Bronchial epithelial cell (primary cell): ENCODE measurements at regions not wholly inside any gene's neighbourhood (a gene's known extent, or its start where the extent isn't known, plus 50 kb on each side); places are given as distances from the start of the nearest gene placed in this dataset.

Source experiments
- DNase-seq: peaks from one replicate; pipeline ENCODE4 v3.0.0-alpha.2; 2010; ENCODE audit warnings: low read depth
- FAIRE-seq: peaks from 2 replicates; lab custom pipeline; 2011; peaks lifted over from hg19 to GRCh38; lab: Jason Lieb, UNC
- H3K27me3 ChIP-seq: 2 replicates; pipeline ENCODE4 v1.5.1; 2011; ENCODE audit warnings: low read length; ENCODE audit not compliant: control insufficient read depth, insufficient read depth
- H3K36me3 ChIP-seq: 2 replicates; pipeline ENCODE4 v1.5.1; 2011; ENCODE audit warnings: low read length; ENCODE audit not compliant: control insufficient read depth, insufficient read depth
- H3K4me3 ChIP-seq: 2 replicates; pipeline ENCODE4 v1.5.1; 2011; ENCODE audit warnings: mild to moderate bottlenecking, low read depth, low read length, control low read depth
- TF ChIP-seq, protein P1 (sequence below): IDR thresholded peaks from 2 replicates; pipeline ENCODE4 v1.5.1; 2011; ENCODE audit warnings: mild to moderate bottlenecking, moderate library complexity, low read length, control low read depth, inconsistent platforms; ENCODE audit not compliant: insufficient read depth, severe bottlenecking

DNA sequence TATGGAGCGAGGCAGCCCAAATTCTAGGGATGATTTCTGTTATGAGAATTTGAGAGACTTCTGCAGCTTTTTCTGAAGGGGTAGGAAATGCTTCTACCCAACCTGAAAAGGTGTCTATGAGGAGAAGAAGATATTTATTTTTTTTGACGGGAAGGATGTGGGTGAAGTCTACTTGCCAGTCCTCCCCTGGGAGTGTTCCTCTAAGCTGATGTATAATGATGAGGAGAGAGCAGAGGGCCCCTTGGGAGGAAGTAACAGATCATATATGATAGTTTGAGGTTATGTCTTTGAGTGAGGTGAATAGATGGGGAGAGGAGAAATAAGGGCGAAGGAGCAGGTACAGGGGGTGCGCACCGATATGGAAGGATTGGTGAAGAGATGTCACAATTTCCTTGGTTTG, 910.6 kb upstream of the SLITRK5 start:
- FAIRE-seq: no peak
- no peak overlapping the region for H3K4me3 ChIP-seq

DNA sequence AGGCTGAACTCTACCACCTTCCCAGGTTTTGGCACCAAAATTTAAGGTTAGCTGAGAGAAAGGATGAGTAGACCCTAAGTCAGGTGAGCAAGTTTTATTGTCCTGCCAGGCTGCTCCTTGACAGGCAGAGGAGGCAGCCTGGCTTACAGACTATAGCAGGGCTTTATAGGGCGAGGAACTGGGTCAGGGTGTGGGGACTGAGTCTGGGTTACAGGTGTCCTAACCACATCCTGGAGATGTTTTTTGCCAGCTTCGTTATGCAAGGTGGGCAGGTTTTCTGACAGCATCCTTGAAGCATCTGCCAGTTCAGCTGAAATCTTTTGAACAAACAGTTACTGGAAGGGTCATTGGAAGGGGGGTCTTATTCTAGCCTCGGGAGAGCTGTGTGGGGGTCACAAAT, 905.7 kb upstream of the SLITRK5 start:
- FAIRE-seq: no peak
- Histone ChIP-seq H3K27me3 (no peaks in the 10 kb centered on the region), H3K4me3 (no peak overlapping the region), H3K36me3 (no peaks in the 10 kb centered on the region)
- TF ChIP-seq, protein P1, sequence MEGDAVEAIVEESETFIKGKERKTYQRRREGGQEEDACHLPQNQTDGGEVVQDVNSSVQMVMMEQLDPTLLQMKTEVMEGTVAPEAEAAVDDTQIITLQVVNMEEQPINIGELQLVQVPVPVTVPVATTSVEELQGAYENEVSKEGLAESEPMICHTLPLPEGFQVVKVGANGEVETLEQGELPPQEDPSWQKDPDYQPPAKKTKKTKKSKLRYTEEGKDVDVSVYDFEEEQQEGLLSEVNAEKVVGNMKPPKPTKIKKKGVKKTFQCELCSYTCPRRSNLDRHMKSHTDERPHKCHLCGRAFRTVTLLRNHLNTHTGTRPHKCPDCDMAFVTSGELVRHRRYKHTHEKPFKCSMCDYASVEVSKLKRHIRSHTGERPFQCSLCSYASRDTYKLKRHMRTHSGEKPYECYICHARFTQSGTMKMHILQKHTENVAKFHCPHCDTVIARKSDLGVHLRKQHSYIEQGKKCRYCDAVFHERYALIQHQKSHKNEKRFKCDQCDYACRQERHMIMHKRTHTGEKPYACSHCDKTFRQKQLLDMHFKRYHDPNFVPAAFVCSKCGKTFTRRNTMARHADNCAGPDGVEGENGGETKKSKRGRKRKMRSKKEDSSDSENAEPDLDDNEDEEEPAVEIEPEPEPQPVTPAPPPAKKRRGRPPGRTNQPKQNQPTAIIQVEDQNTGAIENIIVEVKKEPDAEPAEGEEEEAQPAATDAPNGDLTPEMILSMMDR: no peak
- DNase-seq: no peak

More for the DNA sequence above, 910.6 kb upstream of the SLITRK5 start:
- no peaks in the 10 kb centered on the region for H3K36me3 ChIP-seq
- no peaks in the 10 kb centered on the region for H3K27me3 ChIP-seq
- TF ChIP-seq, protein P1: no peak
- DNase-seq: no peak

DNA sequence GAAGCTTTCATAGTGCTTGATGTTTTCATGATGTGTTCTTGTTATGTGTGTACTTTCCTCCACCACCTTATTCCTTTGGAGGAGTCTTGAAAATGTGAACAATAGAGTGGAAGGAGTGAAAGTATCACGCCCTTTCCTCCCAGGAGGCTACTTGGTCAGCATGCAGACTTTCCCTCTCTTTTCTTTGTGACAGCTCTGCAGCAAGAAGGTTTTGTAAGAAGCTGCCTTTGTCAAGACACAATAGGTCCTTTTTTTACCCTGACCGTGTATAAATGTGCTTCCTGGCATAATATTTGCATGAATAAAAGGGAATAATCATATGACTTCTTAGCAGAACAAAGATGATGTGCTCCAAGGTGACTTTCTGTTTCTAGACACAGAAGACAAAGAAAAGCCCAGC, 882.6 kb upstream of the SLITRK5 start:
- FAIRE-seq: no peak
- no peaks in the 10 kb centered on the region for H3K36me3 ChIP-seq
- no peak overlapping the region for H3K4me3 ChIP-seq
- no peak for DNase-seq
- no peaks in the 10 kb centered on the region for H3K27me3 ChIP-seq
- TF ChIP-seq, protein P1: no peak

DNA sequence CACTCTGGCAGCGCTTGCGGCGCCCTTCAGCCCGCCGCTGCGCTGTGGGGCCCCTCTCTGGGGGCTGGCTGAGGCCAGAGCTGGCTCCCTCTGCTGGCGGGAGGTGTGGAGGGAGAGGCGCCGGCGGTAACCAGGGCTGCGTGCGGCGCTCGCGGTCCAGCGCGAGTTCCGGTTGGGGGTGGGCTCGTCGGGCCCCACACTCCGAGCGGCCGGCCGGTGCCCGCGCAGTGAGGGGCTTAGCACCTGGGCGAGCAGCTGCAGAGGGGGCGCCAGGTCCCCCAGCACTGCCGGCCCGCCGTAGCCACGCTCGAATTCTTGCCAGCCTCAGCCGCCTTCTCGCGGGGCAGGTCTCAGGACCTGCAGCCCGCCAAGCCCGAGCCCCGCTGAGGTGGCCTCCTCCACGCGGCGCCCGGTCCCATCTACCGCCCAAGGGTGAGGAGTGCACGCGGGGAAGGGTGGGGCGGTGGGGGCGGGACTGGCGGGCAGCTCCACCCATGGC, 879.0 kb upstream of the SLITRK5 start:
- no peaks in the 10 kb centered on the region for H3K27me3 ChIP-seq
- H3K4me3 ChIP-seq: no peak overlapping the region
- FAIRE-seq (no peak), DNase-seq (no peak)
- TF ChIP-seq, protein P1: no peak
- H3K36me3 ChIP-seq: no peaks in the 10 kb centered on the region

DNA sequence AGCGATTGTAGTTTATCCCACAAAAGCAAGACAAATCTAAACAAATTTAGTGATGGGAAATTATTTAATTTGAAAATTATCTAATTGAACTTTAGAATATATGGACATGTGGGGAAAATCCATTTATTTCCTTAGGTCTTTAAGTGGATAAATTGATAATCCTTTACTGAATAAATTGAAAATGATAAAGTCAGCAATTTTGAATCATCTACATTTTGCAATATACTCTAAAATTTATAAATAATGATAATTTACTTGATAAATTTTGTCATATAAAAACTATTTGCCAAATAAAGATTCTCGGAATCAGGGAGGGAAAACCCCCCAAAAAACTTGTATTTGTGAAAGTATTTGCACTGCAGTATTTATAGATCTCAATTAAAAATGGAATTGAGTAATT, 875.3 kb upstream of the SLITRK5 start:
- Histone ChIP-seq H3K4me3 (no peak overlapping the region), H3K27me3 (no peaks in the 10 kb centered on the region), H3K36me3 (no peaks in the 10 kb centered on the region)
- TF ChIP-seq, protein P1: no peak
- DNase-seq (no peak), FAIRE-seq (no peak)

DNA sequence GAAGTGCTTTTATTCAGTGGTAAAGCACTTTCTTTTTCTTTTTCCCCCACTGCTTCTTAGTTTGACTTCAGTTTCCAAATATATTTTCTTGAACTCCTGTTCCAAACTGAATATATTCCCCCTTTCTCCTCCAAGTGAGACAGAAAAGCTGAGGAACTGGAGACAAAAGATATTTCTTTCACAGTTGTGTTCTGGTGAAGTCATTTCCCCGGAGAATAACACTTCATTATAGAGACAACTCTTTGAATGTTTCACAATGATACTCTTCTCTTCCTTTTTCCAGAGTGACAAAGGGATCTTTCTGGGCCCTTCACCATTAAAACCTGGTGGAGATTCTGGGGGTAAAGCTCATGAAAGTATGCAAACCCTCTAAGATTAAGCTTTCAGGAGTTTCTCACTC, 860.8 kb upstream of the SLITRK5 start:
- DNase-seq (no peak), FAIRE-seq (no peak)
- Histone ChIP-seq H3K27me3 (no peaks in the 10 kb centered on the region), H3K4me3 (no peak overlapping the region), H3K36me3 (no peaks in the 10 kb centered on the region)
- TF ChIP-seq, protein P1: no peak
